ENCODE measurements at regions not wholly inside any gene's neighbourhood (a gene's known extent, or its start where the extent isn't known, plus 50 kb on each side); places are given as distances from the start of the nearest gene placed in this dataset.

DNA sequence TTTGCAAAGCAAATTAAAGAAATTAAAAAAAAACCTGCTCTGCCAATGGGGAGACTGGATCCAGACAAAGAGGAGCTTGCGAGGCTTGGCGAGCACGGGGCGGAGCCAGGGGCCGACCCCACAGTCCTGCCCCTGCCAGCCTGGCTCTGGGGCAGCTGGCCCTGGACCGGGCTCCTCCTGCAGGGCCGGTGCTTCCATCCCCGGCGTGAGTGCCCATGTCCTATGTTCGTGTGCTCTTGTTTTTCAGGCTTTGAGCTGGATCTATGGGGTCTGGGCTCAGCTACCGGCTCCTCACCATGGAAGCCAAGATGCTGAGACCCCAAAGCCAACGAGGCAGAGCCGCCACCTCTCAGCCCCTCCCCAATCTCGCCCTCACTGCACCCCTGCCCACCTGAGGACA lies 176.8 kb downstream of the KIF26A start:
- no peak for TF ChIP-seq EZH2 (IDR thresholded peaks at IDR 0.05; ENCODE audit: low read length, missing control alignments)
- TF ChIP-seq, protein P1, sequence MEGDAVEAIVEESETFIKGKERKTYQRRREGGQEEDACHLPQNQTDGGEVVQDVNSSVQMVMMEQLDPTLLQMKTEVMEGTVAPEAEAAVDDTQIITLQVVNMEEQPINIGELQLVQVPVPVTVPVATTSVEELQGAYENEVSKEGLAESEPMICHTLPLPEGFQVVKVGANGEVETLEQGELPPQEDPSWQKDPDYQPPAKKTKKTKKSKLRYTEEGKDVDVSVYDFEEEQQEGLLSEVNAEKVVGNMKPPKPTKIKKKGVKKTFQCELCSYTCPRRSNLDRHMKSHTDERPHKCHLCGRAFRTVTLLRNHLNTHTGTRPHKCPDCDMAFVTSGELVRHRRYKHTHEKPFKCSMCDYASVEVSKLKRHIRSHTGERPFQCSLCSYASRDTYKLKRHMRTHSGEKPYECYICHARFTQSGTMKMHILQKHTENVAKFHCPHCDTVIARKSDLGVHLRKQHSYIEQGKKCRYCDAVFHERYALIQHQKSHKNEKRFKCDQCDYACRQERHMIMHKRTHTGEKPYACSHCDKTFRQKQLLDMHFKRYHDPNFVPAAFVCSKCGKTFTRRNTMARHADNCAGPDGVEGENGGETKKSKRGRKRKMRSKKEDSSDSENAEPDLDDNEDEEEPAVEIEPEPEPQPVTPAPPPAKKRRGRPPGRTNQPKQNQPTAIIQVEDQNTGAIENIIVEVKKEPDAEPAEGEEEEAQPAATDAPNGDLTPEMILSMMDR (conservative IDR thresholded peaks at IDR 0.05 in 1 of 2, IDR thresholded peaks at IDR 0.05 in 1 of 2; ENCODE audit: low read depth in 1 of 2, low read length in 2 of 2): no peak
